GM19463 (cell line): ENCODE measurements at regions not wholly inside any gene's neighbourhood (a gene's known extent, or its start where the extent isn't known, plus 50 kb on each side); places are given as distances from the start of the nearest gene placed in this dataset.
A peak's percentile ranks its signal among the peaks of the same experiment; 100 is the strongest.

Experiments used
- ATAC-seq: cut with Tn5 transposase; IDR thresholded peaks from one replicate; pipeline ENCODE4 v1.9.1; 2021; ENCODE audit warnings: mild to moderate bottlenecking, moderate library complexity; ENCODE audit not compliant: unreplicated experiment

DNA sequence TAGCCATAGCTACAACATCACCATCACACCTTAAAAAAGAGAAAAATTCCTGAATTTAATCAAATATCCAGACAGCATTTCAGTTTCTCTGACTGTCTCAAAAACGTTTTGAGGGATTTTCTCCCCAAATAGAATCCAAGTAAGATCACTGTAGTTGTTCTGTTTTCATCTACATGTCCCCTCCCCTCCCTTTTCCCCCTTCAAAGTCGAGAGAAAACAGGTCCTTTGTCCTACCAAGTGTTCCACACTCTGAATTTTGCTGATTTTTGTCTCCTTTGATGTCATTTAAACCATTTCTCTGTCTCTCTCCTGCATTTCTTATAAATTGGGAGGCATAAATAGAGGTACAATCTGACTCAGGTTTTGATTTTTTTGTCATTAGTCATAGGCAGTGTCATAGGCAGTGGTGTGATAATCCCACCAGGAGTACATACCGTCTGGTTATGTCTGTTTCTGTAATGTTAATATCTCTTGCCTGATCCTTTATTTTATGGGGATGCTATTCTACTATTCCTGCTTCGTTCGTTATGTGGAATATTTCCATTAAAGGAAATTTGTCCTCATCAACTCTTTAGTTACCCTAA is 348.6 kb downstream of the PTTG2 start:
- ATAC-seq = no peak

DNA sequence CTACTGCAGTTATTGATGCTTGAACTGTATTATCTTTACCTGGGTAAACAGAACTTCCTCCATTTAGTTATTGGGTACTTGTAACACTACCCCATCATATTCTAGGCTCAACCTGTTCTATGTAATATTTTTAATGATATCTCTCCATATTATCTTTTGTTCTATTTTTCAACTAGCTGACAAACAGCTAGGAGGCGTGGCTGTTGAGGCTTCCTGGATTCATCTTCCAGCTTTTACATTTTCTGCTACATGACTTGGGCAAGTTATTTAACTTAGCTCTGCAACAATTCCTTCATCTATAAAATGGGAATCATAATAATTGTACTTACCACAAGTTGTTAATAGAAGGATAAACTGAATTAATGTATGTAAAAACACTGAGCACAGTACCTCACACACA is 349.3 kb downstream of the PTTG2 start:
- ATAC-seq = no peak

DNA sequence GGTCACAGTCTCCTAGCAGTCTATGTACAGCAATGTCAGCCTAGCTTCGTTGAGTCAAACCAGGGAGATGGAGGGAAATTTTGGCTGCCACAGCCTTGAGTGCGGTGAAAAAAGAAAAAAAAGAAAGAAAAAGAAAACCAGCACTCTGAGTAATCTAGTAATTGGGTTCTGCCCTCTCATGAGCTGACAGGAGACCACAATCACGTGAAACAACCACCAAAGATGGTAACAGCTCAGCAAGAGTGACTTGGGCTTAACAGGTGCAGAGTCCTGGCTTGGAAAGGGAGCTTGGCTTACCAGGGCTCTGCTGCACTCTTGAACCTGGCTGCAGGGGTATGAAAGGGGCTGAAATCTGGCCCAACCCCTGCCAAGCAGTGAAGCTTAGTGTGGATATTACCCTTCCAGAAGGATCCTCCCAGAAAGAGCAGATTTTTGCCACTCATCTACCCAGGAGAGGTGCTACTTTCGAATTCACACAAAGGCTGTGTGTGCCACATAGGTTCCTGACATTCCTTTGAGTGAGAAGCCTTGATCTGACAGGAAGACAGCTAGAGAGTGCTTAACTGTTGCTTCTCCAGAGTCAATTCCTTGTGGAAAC is 350.3 kb downstream of the PTTG2 start:
- peak; percentile 90 for ATAC-seq

DNA sequence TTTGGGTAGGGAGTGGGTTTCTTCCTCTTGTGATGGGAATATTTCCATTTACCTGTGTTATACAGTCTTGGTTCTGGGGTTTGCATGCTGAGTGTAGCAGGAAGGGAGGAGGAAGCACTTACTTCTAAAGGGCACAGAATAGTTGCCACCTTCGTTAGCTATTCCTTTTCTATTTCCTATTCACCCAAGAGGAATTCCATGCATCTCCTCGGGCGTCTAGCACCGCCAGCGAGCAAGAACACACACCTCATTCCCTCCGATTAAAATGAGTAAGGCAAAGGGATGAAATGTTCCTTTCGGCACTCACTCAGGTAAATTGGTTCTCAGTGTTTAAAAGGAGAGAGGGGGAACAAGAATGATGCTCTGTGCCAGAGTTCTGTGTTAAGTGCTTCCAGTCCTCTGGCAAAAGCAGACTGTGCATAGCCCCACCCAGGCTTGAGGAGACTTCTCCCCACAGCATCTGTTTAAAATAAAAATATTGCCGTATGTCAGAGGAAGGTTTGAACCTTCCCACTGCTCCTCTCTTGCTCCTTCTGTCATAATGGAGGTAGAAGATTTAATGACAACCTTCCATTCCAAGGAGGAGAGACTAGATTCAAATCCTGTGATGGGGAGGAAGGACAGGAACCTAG is 351.4 kb downstream of the PTTG2 start:
- no peak for ATAC-seq

DNA sequence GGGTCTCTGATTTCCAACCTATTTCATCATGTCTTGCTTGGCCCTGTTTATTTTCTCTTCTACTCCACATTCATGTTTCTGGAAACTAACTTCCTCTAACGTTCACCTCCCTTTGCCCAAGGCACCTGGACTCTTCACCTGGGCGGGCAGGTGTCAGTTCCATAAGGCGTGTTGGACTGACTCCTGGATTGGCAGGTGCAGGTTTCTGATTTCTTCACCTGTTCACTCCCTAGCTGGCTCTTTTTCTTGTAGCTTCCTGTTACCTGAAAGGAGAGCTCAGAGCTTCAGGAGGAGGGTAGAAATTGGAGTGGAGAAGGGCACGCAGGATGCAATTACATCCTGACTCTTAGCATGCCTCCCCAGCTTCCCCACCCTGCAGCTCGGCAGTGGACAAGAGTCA is 350.8 kb upstream of the KLF3 start:
- no peak for ATAC-seq

DNA sequence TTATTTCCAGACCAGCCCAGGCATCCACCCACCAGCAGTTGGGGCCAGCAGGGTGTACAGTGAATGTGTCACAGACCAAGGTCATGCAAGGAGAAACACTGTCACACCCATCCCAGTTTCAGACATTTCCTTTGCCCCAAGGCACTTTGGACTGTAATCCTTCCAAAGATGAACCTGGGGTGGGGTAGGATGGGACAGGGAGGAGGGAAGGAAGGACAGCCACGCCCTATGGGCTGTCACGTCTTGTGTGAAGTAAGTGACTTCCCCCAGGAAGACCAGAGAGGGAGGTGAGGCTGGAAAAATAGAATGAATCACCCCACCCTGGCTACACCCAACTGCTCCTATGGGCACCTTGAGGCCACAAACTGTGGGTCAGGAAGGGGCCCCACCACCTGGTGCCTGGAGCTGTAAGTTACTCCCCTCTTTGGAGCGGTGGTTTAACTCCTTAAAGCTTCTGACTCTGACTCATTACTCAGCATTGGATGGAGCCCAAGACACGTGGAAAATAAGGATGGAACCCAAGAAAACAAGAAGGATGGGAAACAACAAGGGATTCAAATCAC is 349.9 kb upstream of the KLF3 start:
- no peak for ATAC-seq

DNA sequence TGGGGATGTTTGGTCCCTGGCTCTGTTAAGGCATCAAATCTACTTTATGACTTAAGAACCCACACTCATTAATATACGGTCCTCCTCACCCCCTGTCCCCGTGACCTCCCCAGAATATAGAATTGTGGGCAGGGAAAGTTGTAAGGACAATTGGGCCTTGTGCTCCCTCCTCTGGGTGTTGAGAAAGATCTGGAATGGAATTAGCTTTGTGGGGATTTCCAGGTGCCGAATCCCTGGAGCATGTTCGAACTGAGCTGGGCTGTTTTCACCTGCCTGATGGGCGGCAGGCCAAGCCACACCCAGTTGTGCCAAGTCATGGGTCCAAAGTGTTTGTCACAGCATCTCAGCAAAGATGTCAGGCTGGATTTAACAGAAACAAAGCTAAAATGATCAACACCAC is 349.3 kb upstream of the KLF3 start:
- no peak for ATAC-seq

DNA sequence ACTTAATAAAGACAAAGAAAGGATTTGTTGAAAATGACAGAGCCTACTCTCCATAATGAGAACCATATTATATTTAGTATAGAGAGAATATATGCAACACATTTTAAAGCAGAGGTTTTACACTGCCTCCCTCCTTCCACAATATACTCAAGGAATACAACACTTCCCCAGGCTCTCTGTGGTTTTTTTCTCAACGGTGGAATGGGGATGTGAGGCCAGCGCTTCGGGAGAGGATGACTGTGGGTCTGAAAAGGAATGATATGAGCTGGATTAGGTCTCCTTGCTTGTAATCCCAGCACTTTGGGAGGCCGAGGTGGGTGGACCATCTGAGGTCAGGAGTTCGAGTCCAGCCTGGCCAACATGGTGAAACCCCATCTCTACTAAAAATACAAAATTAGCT is 348.7 kb upstream of the KLF3 start:
- ATAC-seq = no peak

DNA sequence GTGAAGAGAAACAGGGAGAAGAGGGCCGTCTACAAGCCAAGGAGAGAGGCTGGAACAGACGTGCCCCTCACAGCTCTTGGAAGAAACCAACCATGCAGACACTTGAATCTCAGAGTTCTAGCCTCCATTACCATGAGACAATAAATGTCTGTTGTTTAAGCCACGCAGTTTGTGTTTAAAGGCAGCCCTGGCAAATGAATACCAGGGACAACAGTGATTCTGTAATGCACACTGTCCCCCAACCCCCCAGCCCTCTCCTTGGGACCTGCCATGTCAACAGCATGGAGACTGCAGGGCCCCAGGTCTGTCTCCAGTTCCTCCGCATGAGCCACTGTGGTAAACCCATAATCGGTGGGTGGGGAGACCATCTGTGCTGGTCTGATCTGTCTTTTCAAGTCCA is 348.0 kb upstream of the KLF3 start:
- no peak for ATAC-seq

DNA sequence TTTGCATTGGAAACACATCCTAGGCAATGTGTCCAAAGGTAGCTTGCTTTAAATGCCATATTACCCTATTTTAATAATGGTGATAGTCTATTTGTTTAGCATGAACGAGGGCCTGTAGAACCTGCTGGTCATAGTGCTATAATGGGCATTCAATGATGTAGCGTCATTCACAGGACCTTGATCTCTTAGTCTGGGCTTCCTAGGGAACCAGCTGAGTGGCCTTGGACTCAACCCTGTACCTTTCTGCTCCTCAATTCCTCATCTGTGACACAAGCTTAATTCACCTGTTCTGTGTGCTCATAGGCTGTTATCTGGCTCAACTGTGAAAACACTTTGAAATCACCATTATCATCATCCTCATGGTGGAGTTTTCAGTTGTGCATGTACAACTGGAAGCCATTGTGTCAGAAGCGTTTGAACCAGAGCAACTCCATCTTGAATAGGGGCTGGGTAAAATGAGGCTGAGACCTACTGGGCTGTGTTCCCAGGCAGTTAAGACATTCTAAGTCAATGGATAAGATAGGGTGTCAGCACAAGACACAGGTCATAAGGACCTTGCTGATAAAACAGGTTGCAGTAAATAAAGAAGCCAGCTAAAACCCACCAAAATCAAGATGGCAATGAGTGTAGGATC is 346.8 kb upstream of the KLF3 start:
- ATAC-seq = no peak

DNA sequence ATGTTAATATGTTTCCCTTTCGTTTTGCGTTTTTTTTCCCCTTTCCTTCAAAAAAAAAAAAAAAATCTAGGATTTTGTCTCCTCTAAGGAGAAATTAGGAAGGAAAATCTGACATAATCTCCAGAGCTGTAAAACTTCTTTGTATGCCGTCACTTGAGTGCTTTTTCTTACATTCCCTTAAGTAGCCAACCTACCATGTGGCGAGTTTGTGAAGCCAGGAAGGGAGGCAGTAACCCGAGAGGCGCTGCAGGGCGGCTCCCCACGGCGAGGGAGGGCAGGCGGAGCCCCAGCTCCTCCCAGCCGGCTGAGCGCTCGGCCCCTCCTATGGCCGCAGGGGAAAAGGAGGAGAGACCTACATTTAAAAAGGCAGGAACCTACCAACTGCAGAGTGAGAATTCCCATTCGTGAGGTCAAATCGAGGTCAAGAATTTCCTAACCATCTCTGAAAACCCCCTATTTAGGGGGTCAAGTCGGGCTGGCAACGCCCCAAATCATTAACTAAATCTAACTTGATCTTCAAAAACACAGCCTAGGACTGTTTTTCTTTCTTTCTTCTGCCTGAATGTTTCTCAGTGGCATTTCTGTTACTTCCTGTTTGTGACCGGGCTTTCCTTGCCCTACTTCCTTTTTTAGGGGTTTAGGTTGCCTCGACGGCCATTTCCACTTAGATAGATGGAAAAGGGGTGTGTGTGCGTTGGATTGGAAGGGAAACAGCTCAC is 345.1 kb upstream of the KLF3 start:
- ATAC-seq = peak; percentile 95

DNA sequence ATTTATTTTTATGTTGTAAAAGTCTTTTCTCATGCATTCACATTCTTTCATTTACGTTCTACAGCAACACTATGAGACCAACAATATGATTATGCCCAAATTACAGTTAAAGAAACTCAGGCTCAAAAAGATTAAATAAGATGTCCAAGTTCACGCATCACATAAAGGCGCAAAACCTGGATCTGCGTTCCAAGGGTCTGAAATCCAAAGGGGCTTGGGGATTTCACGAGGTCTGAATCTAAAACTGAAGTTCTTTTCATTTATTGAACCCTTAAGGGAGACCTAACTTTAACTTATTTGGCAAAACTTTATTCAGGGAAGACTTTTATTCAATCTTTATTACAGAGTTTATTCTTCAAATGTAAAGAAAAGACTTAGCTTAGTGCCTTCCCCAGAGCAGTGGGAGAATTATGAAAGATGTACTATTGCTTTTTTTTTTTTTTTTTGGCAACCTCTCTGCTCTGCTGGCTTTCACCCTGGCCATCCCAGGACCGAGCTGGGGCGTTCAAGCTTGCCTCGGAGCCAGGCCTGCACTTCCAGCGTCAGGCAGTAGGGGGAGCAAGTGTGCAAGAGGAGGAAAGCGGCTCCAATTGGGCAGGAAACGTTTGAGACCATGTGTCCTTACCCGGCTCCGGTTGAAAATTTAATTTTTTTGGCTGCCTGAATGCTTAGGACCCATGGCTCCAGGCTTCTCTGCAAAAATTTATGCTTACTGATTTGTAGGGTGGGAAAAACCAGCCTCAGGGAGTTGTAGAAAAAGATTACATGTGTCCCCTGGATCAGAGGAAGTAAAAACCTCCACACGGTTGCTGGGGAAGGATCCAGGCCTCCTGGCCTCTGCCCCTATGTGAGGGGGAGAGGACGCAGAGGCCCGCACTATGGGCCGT is 344.3 kb upstream of the KLF3 start:
- peak; percentile 28 for ATAC-seq

DNA sequence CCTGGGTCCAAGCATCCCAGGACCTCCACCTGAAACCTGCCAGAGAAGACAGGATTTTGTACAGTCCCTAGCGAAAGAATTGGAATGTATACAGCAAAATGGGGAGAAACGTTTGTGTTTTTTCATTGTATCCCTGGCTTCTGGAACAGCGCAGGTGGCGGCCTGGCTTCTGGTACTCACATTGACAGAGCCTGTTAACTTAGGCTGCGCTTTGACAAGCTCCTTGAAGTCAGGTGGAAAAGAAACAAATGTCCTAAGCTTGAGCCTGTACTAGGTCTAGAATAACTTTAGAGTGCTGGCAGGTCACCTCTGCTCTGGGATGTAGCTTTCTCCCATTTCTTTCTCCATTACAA is 343.7 kb upstream of the KLF3 start:
- ATAC-seq = no peak

DNA sequence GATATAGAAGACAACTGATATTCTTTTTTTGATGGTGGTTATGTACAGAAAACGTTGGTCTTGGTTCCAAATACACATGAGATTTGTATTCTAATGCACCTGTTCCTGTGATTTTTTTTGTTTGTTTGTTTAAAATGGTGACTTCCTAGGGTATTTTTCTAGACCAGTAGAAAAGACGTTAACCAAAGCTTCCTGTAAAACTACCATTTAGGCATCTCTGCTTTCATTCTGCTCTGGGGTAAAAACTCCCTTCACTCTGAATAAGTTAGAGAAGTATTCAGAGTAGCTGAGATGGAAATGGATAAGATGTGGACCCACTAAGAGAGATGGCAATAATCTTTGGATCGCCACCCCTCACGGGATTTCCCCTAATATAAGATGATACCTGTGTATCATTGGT is 343.2 kb upstream of the KLF3 start:
- no peak for ATAC-seq

DNA sequence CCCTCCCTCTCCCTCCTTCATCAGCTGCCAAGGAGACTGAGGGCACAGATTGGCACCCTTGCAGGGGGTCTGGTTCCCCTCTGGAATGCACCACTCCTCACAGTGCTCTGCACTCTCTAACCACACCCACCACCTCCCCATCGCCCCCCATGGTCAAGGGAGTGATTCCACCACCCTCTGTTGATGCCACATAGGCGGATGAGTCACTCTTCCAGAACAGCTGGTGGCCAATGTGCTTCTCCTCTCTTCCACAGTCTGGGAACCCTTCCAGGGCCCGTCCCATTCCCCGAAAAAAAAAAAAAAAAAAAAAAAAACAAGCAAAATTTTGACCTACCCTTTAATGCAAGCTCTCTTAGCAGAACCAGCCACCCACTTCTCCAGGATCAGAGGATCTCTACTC is 341.3 kb upstream of the KLF3 start:
- no peak for ATAC-seq

DNA sequence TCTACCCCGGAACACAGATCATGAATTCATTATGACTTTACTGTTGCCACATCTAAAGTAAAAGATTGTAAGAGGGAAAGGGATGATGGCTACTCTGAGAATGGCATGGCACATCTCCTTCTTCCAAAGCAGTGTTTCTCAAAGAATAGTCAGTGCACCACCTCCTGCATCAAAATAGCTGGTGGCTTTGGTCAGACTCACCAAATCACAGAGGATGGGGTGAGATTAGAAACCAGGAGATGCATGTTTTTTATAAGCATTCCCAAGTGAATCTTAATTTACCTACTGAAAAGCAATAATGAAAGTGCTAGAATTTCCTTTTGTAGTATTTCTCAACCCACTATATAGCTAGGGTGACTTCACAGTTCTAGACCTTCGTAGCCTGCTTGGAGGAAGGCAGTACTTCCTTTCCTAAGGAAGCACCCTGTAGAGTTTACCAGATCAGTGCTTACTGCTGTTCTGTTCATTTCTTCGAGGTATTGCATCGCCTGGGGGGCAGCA is 340.8 kb upstream of the KLF3 start:
- ATAC-seq = no peak

DNA sequence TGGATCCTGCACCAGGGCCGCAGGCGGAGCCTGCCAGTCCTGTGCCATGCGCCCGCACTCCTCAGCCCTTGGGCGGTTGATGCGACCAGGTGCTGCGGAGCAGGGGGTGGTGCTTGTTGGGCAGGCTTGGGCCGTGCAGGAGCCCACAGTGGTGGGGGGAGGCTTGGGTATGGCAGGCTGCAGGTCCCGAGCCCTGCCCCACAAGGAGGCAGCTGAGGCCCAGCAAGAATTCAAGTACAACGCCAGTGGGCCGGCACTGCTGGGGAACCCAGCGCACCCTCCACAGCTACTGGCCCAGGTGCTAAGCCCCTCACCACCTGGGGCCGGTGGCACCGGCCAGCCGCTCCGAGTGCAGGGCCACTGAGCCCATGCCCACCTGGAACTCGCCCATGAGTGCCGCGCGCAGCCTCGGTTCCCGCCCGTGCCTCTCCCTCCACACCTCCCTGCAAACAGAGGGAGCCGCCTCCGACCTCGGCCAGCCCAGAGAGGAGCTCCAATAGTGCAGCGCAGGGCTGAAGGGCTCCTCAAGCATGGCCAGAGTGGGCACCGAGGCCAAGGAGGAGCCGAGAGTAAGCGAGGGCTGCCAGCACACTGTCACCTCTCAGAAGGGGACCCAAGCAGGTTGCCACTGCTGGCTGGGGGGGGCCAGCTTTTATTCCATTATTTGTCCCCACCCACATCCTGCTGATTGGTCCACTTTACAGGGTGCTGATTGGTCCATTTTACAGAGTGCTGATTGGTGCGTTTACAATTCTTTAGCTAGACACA is 339.0 kb upstream of the KLF3 start:
- no peak for ATAC-seq

DNA sequence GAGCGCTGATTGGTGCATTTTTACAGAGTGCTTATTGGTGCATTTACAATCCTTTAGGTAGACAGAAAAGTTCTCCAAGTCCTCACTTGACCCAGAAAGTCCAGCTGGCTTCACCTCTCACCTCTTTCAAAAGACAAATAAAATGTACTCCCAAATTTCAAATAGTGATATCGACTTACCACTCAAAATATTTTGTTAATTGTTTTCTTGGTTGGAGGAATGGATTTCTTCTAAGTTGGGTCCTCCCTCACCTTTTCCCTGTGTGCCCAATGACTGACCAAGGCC is 338.4 kb upstream of the KLF3 start:
- ATAC-seq = no peak

DNA sequence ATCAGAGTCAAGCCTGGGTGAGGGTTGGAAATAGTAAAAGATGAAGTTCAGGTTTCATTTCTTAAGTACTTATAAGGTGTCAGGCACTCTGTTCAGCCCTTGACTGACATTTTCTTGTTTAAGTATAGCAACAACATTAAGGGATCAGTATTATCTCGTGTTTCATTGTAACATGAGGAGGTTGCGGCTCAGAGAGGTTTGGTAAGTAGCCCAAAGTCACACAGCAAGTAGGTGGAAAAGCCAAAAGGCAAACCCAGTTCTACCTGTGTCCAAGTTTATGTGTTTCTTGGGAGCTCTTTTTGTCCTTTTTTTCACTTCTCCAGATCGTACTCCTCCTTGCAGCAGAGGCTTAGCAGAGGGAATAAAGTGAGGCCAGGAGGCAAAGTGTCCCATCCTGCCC is 337.5 kb upstream of the KLF3 start:
- ATAC-seq = no peak

DNA sequence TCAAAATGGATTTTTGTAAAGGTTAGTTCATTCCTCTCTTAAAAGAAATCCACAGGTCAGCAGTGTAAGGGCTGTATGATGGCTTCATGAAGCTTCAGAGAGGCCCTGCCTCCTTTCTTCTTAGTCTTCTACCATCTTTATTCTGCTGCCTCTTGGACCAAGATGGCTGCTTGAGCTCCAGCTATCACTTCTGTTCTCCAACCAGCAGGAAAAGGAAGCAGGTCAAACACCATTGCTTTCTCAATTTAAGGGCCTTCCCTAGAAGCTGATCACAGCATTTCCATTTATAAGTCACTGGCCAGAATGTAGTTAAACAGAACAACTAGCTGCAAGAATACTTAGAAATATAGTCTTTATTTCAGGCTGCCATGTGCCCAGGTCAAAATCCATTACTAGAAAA is 336.8 kb upstream of the KLF3 start:
- ATAC-seq = no peak
